SH-SY5Y (cell line): ENCODE measurements at regions not wholly inside any gene's neighbourhood (a gene's known extent, or its start where the extent isn't known, plus 50 kb on each side); places are given as distances from the start of the nearest gene placed in this dataset.

Experiments
- GATA2 ChIP-seq: IDR thresholded peaks from 2 replicates; pipeline ENCODE4 v1.6.1; 2011; ENCODE audit warnings: mild to moderate bottlenecking, low read depth, low read length
- GATA3 ChIP-seq: IDR thresholded peaks from 2 replicates; pipeline ENCODE4 v1.6.1; 2011; ENCODE audit warnings: low read depth, mild to moderate bottlenecking, low read length, moderate library complexity

- TF ChIP-seq GATA2: no peak
- TF ChIP-seq GATA3: no peak
These were observed 132.7 kb downstream of the CD47 start for GRCh38 chr3:107958146-107958545.

- TF ChIP-seq GATA2 (no peak), GATA3 (no peak)
These were observed 133.6 kb downstream of the CD47 start for GRCh38 chr3:107956991-107957900.

DNA sequence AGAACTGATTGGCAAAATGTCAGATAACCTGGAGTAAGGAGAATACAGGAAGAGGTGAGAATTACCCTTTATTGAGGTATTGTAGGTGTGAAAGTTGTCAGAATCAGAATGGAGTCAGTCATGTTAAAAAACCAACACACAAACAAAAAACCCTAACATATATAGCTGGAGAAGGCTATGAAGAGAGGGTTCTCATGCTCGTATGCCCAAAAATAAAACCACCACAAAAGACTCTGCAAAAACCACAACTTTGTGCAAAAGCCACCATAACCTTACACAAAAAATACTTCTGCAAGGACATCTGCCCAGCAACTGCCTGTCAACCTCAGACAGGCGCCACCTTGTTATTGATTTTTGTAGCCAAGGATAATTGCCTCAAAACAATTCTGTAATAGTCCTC lies 136.0 kb downstream of the CD47 start:
- TF ChIP-seq GATA2 (no peak), GATA3 (no peak)

GRCh38 chr3:107953722-107954121 lies 137.1 kb downstream of the CD47 start:
- TF ChIP-seq GATA2 (no peak), GATA3 (no peak)

DNA sequence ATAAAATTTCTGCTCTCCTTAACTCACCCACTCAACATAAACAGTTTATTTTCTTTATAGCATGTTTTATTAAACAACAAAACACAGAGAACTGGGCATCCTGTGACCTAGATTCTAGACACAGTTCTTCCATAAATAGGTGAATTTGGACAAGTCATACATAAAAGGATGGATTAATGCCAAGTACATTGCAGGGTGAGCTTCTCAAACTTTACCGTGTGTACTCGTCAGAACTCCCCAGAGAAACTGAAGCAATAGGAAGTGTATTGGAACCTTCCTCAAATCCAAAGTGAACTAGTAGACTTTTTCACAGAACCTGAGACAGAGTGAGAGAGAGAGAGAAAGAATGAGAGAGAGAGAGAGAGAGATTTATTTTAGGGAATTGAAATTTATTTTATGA lies 139.7 kb downstream of the CD47 start:
- no peak for TF ChIP-seq GATA3
- TF ChIP-seq GATA2: no peak

DNA sequence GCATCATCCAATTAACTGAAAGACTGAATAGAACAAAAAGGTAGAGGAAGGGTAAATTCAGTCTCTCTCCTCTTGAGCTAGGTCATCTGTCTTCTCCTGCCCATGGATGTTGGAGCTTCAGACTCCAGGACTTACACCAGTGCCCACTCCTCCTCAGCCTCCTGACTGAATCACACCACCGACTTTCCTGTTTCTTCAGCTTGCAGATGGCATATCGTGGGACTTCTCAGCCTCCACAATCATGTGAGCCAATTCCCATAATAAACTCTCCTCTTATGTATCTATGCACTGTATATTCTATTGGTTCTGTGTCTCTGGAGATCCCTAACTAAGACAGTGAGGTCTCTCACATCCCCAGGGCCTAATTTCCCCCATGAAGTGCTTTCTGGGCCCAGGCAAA lies 140.4 kb downstream of the CD47 start:
- TF ChIP-seq GATA3 (no peak), GATA2 (no peak)

GRCh38 chr3:107949394-107949970 lies 141.3 kb downstream of the CD47 start:
- TF ChIP-seq GATA2: no peak
- TF ChIP-seq GATA3: no peak

DNA sequence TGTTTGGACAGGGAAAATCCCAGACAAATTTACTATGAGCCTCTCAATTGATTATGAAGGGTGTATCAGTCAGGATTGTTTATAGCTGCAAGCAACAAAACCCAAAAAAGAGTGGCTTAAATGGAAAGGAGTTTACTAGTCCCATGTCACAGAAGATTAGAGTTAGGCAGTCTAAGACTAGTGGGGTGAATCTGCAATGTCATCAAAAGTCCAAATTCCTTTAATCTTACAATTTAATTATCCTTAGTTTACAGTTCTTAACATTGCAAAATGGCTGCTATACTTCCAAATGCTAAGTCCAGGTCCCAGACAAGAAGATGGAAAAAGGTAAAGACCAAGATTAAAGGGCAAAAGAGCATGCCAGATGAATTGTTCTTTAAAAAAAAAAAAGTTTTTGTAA lies 143.6 kb downstream of the CD47 start:
- TF ChIP-seq GATA2 (no peak), GATA3 (no peak)

- TF ChIP-seq GATA2 (no peak), GATA3 (no peak)
These were observed 144.1 kb downstream of the CD47 start for GRCh38 chr3:107946700-107947099.

DNA sequence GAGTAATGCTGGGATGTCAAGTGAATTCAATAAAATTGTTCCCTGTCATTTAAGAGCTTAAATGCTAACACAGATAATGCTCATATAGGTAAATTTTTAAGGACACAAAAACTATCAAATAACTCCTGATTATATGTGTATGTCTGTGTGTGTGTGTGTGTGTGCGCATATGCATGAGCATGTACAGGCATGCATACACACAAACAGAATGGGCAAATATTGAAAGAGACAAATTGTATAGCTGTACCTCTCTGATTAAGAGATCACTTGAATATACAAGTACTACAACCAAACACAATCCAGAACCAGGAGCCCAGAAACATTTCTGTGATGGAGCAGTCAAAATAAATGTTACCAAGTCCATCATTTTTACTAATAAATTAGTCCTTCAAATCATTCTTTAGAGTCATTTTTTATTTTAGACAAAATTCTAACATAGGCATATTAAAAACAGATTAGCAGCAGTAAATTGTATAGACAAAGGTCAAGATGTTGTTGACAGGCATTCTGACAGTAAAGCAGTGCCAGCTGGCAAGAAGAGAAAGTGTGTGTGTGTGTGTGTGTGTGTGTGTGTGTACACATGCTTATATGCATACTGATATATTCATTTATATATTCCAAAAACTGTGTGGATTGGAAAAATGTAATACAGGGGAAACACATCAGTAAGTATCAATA lies 145.3 kb downstream of the CD47 start:
- no peak for TF ChIP-seq GATA3
- no peak for TF ChIP-seq GATA2

DNA sequence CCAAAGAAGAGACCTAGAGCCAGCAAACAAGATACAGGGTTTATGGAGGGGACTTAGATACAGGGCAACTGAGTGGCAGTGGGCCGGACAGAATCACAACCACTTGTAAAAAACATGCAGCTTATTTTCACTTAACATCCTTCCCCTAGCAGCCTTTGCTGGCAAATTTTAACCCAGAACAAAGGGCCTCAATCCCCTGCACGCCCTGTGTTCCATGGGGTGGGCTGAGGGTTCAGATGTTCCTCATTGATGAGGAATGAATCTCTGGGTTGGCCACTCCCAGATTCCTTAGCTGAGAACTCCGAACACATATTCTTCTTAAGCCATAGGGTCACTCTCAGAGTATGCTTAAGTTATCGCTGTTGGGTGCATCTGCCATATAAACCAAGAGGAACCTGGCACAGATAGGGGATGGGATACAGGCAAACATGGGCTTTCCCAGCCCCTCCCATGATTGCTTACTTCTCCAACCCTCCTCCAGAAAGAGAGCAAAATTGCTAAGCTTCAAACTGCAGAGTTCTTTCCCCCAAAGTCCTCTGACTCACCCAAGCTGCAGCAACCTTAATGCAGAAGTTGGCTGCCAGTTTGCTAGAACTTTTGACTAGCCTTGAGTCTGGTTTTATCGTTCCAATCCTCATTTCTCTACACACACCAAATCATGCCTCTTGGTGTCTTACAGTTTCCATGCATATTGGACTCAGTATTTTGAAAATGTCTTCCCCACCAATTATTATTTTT lies 146.9 kb downstream of the CD47 start:
- TF ChIP-seq GATA3 (no peak), GATA2 (no peak)

- TF ChIP-seq GATA2: no peak
- no peak for TF ChIP-seq GATA3
These were observed 147.7 kb downstream of the CD47 start for GRCh38 chr3:107942951-107943749.

- TF ChIP-seq GATA2 (no peak), GATA3 (no peak)
These were observed 148.6 kb downstream of the CD47 start for GRCh38 chr3:107942244-107942643.
